H9 (cell line): ENCODE measurements at regions not wholly inside any gene's neighbourhood (a gene's known extent, or its start where the extent isn't known, plus 50 kb on each side); places are given as distances from the start of the nearest gene placed in this dataset.

Experiments used
- DNase-seq: peaks from one replicate; pipeline ENCODE4 v3.0.0-alpha.2; 2017
- H2AFZ ChIP-seq: one replicate; pipeline ENCODE4 v1.6.1; 2013; ENCODE audit warnings: mild to moderate bottlenecking, low read length, control low read depth, moderate library complexity
- H2AK5ac ChIP-seq: 2 replicates; pipeline ENCODE4 v1.6.1; 2013; ENCODE audit warnings: low read length, control low read depth, mixed read lengths; ENCODE audit not compliant: insufficient read length
- H2BK120ac ChIP-seq: one replicate; pipeline ENCODE4 v1.6.1; 2013; ENCODE audit warnings: low read depth, mild to moderate bottlenecking, low read length, control low read depth, inconsistent platforms; ENCODE audit not compliant: poor library complexity, severe bottlenecking
- H2BK12ac ChIP-seq: 2 replicates; pipeline ENCODE4 v1.6.1; 2013; ENCODE audit warnings: low read length, control low read depth, mixed read lengths, low read depth; ENCODE audit not compliant: insufficient read length
- H2BK15ac ChIP-seq: 2 replicates; pipeline ENCODE4 v1.6.1; 2013; ENCODE audit warnings: low read depth, low read length, control low read depth
- H2BK20ac ChIP-seq: one replicate; pipeline ENCODE4 v1.6.1; 2013; ENCODE audit warnings: low read depth, mild to moderate bottlenecking, low read length, control low read depth, inconsistent platforms; ENCODE audit not compliant: poor library complexity, severe bottlenecking
- H2BK5ac ChIP-seq: 2 replicates; pipeline ENCODE4 v1.6.1; 2013; ENCODE audit warnings: low read length, control low read depth, mixed read lengths; ENCODE audit not compliant: insufficient read length
- H3K14ac ChIP-seq: 2 replicates; pipeline ENCODE4 v1.6.1; 2013; ENCODE audit warnings: low read length, control low read depth; ENCODE audit not compliant: insufficient read depth
- H3K18ac ChIP-seq: 2 replicates; pipeline ENCODE4 v1.6.1; 2013; ENCODE audit warnings: low read depth, mild to moderate bottlenecking, mixed read lengths, low read length, control low read depth; ENCODE audit not compliant: insufficient read length
- H3K23ac ChIP-seq: 2 replicates; pipeline ENCODE4 v1.6.1; 2013; ENCODE audit warnings: low read length, control low read depth, mixed read lengths, low read depth; ENCODE audit not compliant: insufficient read length
- H3K23me2 ChIP-seq: 2 replicates; pipeline ENCODE4 v1.6.1; 2013; ENCODE audit warnings: low read depth, mild to moderate bottlenecking, mixed read lengths, low read length, control low read depth; ENCODE audit not compliant: insufficient read length, poor library complexity, severe bottlenecking
- H3K27ac ChIP-seq: 2 replicates; pipeline ENCODE4 v1.5.1; 2013; ENCODE audit warnings: low read length, control low read depth, mixed read lengths, low read depth; ENCODE audit not compliant: insufficient read length
- H3K27me3 ChIP-seq: 2 replicates; pipeline ENCODE4 v1.6.1; 2013; ENCODE audit warnings: low read length, control low read depth, inconsistent platforms; ENCODE audit not compliant: insufficient read depth
- H3K4ac ChIP-seq: 2 replicates; pipeline ENCODE4 v1.6.1; 2013; ENCODE audit warnings: low read depth, mild to moderate bottlenecking, control low read depth, inconsistent platforms, low read length, moderate library complexity
- H3K4me1 ChIP-seq: 2 replicates; pipeline ENCODE4 v1.6.1; 2013; ENCODE audit warnings: low read length, control low read depth, inconsistent platforms; ENCODE audit not compliant: insufficient read depth
- H3K4me2 ChIP-seq: 2 replicates; pipeline ENCODE4 v1.6.1; 2013; ENCODE audit warnings: low read length, control low read depth, mixed read lengths; ENCODE audit not compliant: insufficient read length, insufficient read depth
- H3K56ac ChIP-seq: 2 replicates; pipeline ENCODE4 v1.6.1; 2013; ENCODE audit warnings: low read depth, mild to moderate bottlenecking, mixed read lengths, low read length, control low read depth; ENCODE audit not compliant: insufficient read length
- H3K79me1 ChIP-seq: 2 replicates; pipeline ENCODE4 v1.6.1; 2013; ENCODE audit warnings: low read depth, mild to moderate bottlenecking, moderate library complexity, low read length, control low read depth, inconsistent platforms; ENCODE audit not compliant: insufficient read depth, poor library complexity, severe bottlenecking
- H3K79me2 ChIP-seq: 2 replicates; pipeline ENCODE4 v1.6.1; 2013; ENCODE audit warnings: low read length, control low read depth, inconsistent platforms; ENCODE audit not compliant: insufficient read depth
- H3K9ac ChIP-seq: 2 replicates; pipeline ENCODE4 v1.6.1; 2013; ENCODE audit warnings: low read length, control low read depth, mixed read lengths; ENCODE audit not compliant: insufficient read length; ENCODE audit errors: extremely low read depth
- H3K9me3 ChIP-seq: one replicate; pipeline ENCODE4 v1.6.1; 2013; ENCODE audit warnings: low read depth, low read length, inconsistent platforms; ENCODE audit not compliant: control insufficient read depth
- H3T11ph ChIP-seq: one replicate; pipeline ENCODE4 v1.6.1; 2013; ENCODE audit warnings: mild to moderate bottlenecking, low read length, control low read depth, inconsistent platforms
- H4K20me1 ChIP-seq: one replicate; pipeline ENCODE4 v1.6.1; 2013; ENCODE audit not compliant: control insufficient read depth, insufficient read length, insufficient read depth
- H4K5ac ChIP-seq: 2 replicates; pipeline ENCODE4 v1.6.1; 2013; ENCODE audit warnings: low read depth, mild to moderate bottlenecking, mixed read lengths, low read length, control low read depth; ENCODE audit not compliant: insufficient read length
- H4K8ac ChIP-seq: replicated peaks from 2 replicates; pipeline ENCODE4 v1.6.1; 2013; ENCODE audit warnings: low read length, control low read depth, mixed read lengths, low read depth; ENCODE audit not compliant: insufficient read length
- H4K91ac ChIP-seq: 2 replicates; pipeline ENCODE4 v1.6.1; 2013; ENCODE audit warnings: low read depth, mild to moderate bottlenecking, moderate library complexity, mixed read lengths, low read length, control low read depth; ENCODE audit not compliant: insufficient read length
- H3K27ac Mint-ChIP-seq, 3 experiments: 2 replicates in 2 of 3; 3 replicates in 1 of 3; pipeline ENCODE4 v1.8.0; 2020 to 2021; ENCODE audit warnings: mixed read lengths in 3 of 3, mild to moderate bottlenecking in 1 of 3, moderate library complexity in 1 of 3
- H3K27me3 Mint-ChIP-seq: 2 replicates; pipeline ENCODE4 v1.8.0; 2021; ENCODE audit warnings: low read depth, mild to moderate bottlenecking, moderate library complexity, mixed read lengths
- H3K36me3 Mint-ChIP-seq, 3 experiments: 2 replicates in 2 of 3; 3 replicates in 1 of 3; pipeline ENCODE4 v1.8.0; 2020 to 2021; ENCODE audit warnings: low read depth in 3 of 3, mixed read lengths in 3 of 3; ENCODE audit not compliant: insufficient read depth in 1 of 3
- H3K4me1 Mint-ChIP-seq, 2 experiments: 2 replicates each; pipeline ENCODE4 v1.8.0; 2020; ENCODE audit warnings: mixed read lengths in 2 of 2
- H3K4me3 Mint-ChIP-seq, 2 experiments: 2 replicates in 1 of 2; 3 replicates in 1 of 2; pipeline ENCODE4 v1.8.0; 2020 to 2021; ENCODE audit warnings: mild to moderate bottlenecking in 2 of 2, mixed read lengths in 2 of 2, moderate library complexity in 1 of 2
- H3K9me3 Mint-ChIP-seq, 2 experiments: 2 replicates in 1 of 2; 3 replicates in 1 of 2; pipeline ENCODE4 v1.8.0; 2020; ENCODE audit warnings: mild to moderate bottlenecking in 2 of 2, mixed read lengths in 2 of 2, moderate library complexity in 1 of 2
- CTCF ChIP-seq: fragments of 200-600 bp; sonication (generic); conservative IDR thresholded peaks from 3 replicates; pipeline ENCODE4 v1.8.0; 2021; ENCODE audit warnings: antibody characterized with exemption, mild to moderate bottlenecking
- WGBS: extraction: QIAGEN DNeasy Blood & Tissue Kit; methylation state at CpG from one replicate; pipeline ENCODE4 v1.1.7; 2013; ENCODE audit warnings: missing lambda C conversion rate, low lambda C conversion rate, mixed read lengths; ENCODE audit not compliant: insufficient read length; ENCODE audit errors: extremely low coverage; 5-methylcytosine and 5-hydroxymethylcytosine counted together

GRCh38 chr7:125934955-125935354 is 1005.3 kb upstream of the POT1 start:
- H4K5ac ChIP-seq = no peak overlapping the region
- Mint-ChIP-seq H3K27me3 (no peaks in the 10 kb centered on the region), H3K4me1 (no peaks in the 10 kb centered on the region; a peak in 1 of 4 replicates), H3K9me3 (peaks cover 4 to 40% of the 10 kb centered on the region in 2 experiments; a peak in 4 of 5 replicates), H3K36me3 (peaks cover 14 to 73% (median 64%) of the 10 kb centered on the region in 3 experiments), H3K4me3 (no peak overlapping the region), H3K27ac (peak overlapping the region in 1 of 3 experiments; percentile 44; a peak in 1 of 7 replicates)
- H3K4ac ChIP-seq = no peak overlapping the region
- peaks cover 6% of the 10 kb centered on the region for H3K79me1 ChIP-seq
- H4K8ac ChIP-seq = no peak overlapping the region
- H4K91ac ChIP-seq = no peak overlapping the region
- peaks cover 14% of the 10 kb centered on the region; the same call in 1 of the 2 replicates for H3K79me2 ChIP-seq
- H4K20me1 ChIP-seq = no peaks in the 10 kb centered on the region
- H3K27me3 ChIP-seq = no peaks in the 10 kb centered on the region
- H3K23me2 ChIP-seq = no peaks in the 10 kb centered on the region
- no peak for DNase-seq
- no peak overlapping the region for H3K27ac ChIP-seq
- no peak overlapping the region for H3K18ac ChIP-seq
- H2BK15ac ChIP-seq = no peak overlapping the region
- H3K9me3 ChIP-seq = peaks cover 4% of the 10 kb centered on the region
- no peak overlapping the region for H2BK120ac ChIP-seq
- H3K23ac ChIP-seq = no peak overlapping the region
- H2BK20ac ChIP-seq = no peak overlapping the region
- no CpG with 5 or more reads among the region's 1 CpG for WGBS
- H2AFZ ChIP-seq = no peak overlapping the region
- no peak overlapping the region for H3K4me2 ChIP-seq
- H2AK5ac ChIP-seq = no peak overlapping the region
- no peak overlapping the region for H3K56ac ChIP-seq
- H3K14ac ChIP-seq = no peak overlapping the region
- no peak for TF ChIP-seq CTCF
- H3K4me1 ChIP-seq = no peaks in the 10 kb centered on the region
- H2BK12ac ChIP-seq = no peak overlapping the region
- H3K9ac ChIP-seq = no peak overlapping the region
- no peak overlapping the region for H3T11ph ChIP-seq
- H2BK5ac ChIP-seq = no peak overlapping the region
